Stimulated activated CD4-positive, alpha-beta T cell treated with anti-CD3 and anti-CD28 coated beads, TNF-alpha, amount 100 ng/mL, for 48 hours (primary cell): ENCODE measurements at regions not wholly inside any gene's neighbourhood (a gene's known extent, or its start where the extent isn't known, plus 50 kb on each side); places are given as distances from the start of the nearest gene placed in this dataset.

Source experiments
- DNase-seq, 3 donors: peaks; one replicate each; pipeline ENCODE4 v3.0.0-alpha.2; 2020; ENCODE audit warnings: low read depth in 3 of 3

- no peak for DNase-seq
These were observed 337.8 kb upstream of the TBC1D5 start for GRCh38 chr3:18080198-18080689.

GRCh38 chr3:18079739-18080138 lies 337.3 kb upstream of the TBC1D5 start:
- DNase-seq: no peak

- DNase-seq: no peak
These were observed 336.6 kb upstream of the TBC1D5 start for GRCh38 chr3:18079062-18079461.

- no peak for DNase-seq
These were observed 334.9 kb upstream of the TBC1D5 start for GRCh38 chr3:18077128-18077840.

GRCh38 chr3:18076301-18076700 lies 333.9 kb upstream of the TBC1D5 start:
- no peak for DNase-seq

- DNase-seq: no peak
These were observed 333.4 kb upstream of the TBC1D5 start for GRCh38 chr3:18075799-18076198.

- no peak for DNase-seq
These were observed 329.4 kb upstream of the TBC1D5 start for GRCh38 chr3:18071833-18072232.

- no peak for DNase-seq
These were observed 328.5 kb upstream of the TBC1D5 start for GRCh38 chr3:18070944-18071343.

- no peak for DNase-seq
These were observed 327.8 kb upstream of the TBC1D5 start for GRCh38 chr3:18070231-18070630.

GRCh38 chr3:18069568-18069967 lies 327.1 kb upstream of the TBC1D5 start:
- no peak for DNase-seq

- DNase-seq: no peak
These were observed 324.6 kb upstream of the TBC1D5 start for GRCh38 chr3:18066899-18067582.

GRCh38 chr3:18064586-18064985 lies 322.2 kb upstream of the TBC1D5 start:
- DNase-seq: no peak

- no peak for DNase-seq
These were observed 320.2 kb upstream of the TBC1D5 start for GRCh38 chr3:18062657-18063025.

GRCh38 chr3:18061737-18062656 lies 319.6 kb upstream of the TBC1D5 start:
- no peak for DNase-seq

- DNase-seq: no peak
These were observed 316.2 kb upstream of the TBC1D5 start for GRCh38 chr3:18058666-18059065.

GRCh38 chr3:18057471-18058091 lies 315.1 kb upstream of the TBC1D5 start:
- DNase-seq: no peak

- DNase-seq: no peak
These were observed 312.2 kb upstream of the TBC1D5 start for GRCh38 chr3:18054625-18055024.

GRCh38 chr3:18051306-18051705 lies 308.9 kb upstream of the TBC1D5 start:
- DNase-seq: no peak

GRCh38 chr3:18049096-18049495 lies 306.7 kb upstream of the TBC1D5 start:
- DNase-seq: no peak

- DNase-seq: no peak
These were observed 304.6 kb upstream of the TBC1D5 start for GRCh38 chr3:18047052-18047451.

- DNase-seq: no peak
These were observed 303.9 kb upstream of the TBC1D5 start for GRCh38 chr3:18046131-18046915.
